GM23248 (cell line): ENCODE measurements at regions not wholly inside any gene's neighbourhood (a gene's known extent, or its start where the extent isn't known, plus 50 kb on each side); places are given as distances from the start of the nearest gene placed in this dataset.

Source experiments
- DNase-seq: peaks from one replicate; pipeline ENCODE4 v3.0.0-alpha.2; 2015
- H2AFZ ChIP-seq: fragments of 200-600 bp; sonication (generic); 2 replicates; pipeline ENCODE4 v1.6.1; 2016; ENCODE audit warnings: antibody characterized with exemption
- H3F3A ChIP-seq: fragments of 200-600 bp; sonication (generic); 2 replicates; pipeline ENCODE4 v1.6.1; 2016; ENCODE audit warnings: mild to moderate bottlenecking, antibody characterized with exemption, mixed run types; ENCODE audit not compliant: insufficient read depth
- H3K27ac ChIP-seq: fragments of 200-600 bp; sonication (generic); 2 replicates; pipeline ENCODE4 v1.5.1; 2016; ENCODE audit warnings: mild to moderate bottlenecking
- H3K27me3 ChIP-seq: fragments of 200-600 bp; sonication (generic); replicated peaks from 2 replicates; pipeline ENCODE4 v1.6.1; 2016; ENCODE audit warnings: mild to moderate bottlenecking; ENCODE audit not compliant: insufficient read depth
- H3K36me3 ChIP-seq: fragments of 200-600 bp; sonication (generic); 2 replicates; pipeline ENCODE4 v1.6.1; 2016; ENCODE audit warnings: low read depth, mild to moderate bottlenecking
- H3K4me1 ChIP-seq: fragments of 200-600 bp; sonication (generic); 2 replicates; pipeline ENCODE4 v1.6.1; 2016; ENCODE audit warnings: mild to moderate bottlenecking; ENCODE audit not compliant: insufficient read depth
- H3K4me2 ChIP-seq: fragments of 200-600 bp; sonication (generic); one replicate; pipeline ENCODE4 v1.6.1; 2016; ENCODE audit warnings: mild to moderate bottlenecking; ENCODE audit not compliant: unreplicated experiment
- H3K4me3 ChIP-seq: fragments of 200-600 bp; sonication (generic); 2 replicates; pipeline ENCODE4 v1.5.1; 2016; ENCODE audit warnings: mild to moderate bottlenecking
- H3K79me2 ChIP-seq: fragments of 200-600 bp; sonication (generic); 2 replicates; pipeline ENCODE4 v1.6.1; 2016; ENCODE audit warnings: mild to moderate bottlenecking; ENCODE audit not compliant: insufficient read depth
- H3K9ac ChIP-seq: fragments of 200-600 bp; sonication (generic); 2 replicates; pipeline ENCODE4 v1.6.1; 2016; ENCODE audit warnings: mild to moderate bottlenecking
- H3K9me2 ChIP-seq: fragments of 200-600 bp; sonication (generic); 2 replicates; pipeline ENCODE4 v1.6.1; 2016; ENCODE audit warnings: mixed run types, mild to moderate bottlenecking, moderate library complexity; ENCODE audit not compliant: insufficient read depth
- H3K9me3 ChIP-seq: fragments of 200-600 bp; sonication (generic); one replicate; pipeline ENCODE4 v1.6.1; 2017; ENCODE audit warnings: low read depth
- H4K20me1 ChIP-seq: fragments of 200-600 bp; sonication (generic); 2 replicates; pipeline ENCODE4 v1.6.0; 2016; ENCODE audit not compliant: insufficient read depth
- EZH2 ChIP-seq: fragments of 200-600 bp; sonication (generic); IDR thresholded peaks from 2 replicates; pipeline ENCODE4 v1.6.1; 2018; ENCODE audit warnings: antibody characterized with exemption, mild to moderate bottlenecking; ENCODE audit not compliant: insufficient read depth, poor library complexity, severe bottlenecking
- EZH2phosphoT487 ChIP-seq: fragments of 200-600 bp; sonication (generic); IDR thresholded peaks from 2 replicates; pipeline ENCODE4 v1.6.1; 2018; ENCODE audit warnings: antibody characterized with exemption, moderate library complexity, mild to moderate bottlenecking, low read depth; ENCODE audit not compliant: insufficient read depth
- WGBS, 2 experiments: methylation state at CpG; one replicate each; pipeline ENCODE4 v1.1.6; 2015 to 2017; ENCODE audit warnings: low lambda C conversion rate in 2 of 2, low coverage in 1 of 2; ENCODE audit errors: missing lambda C conversion rate in 2 of 2; 5-methylcytosine and 5-hydroxymethylcytosine counted together
- in situ Hi-C: fragments of 300-500 bp; cut with MboI; formaldehyde crosslinking; loops from 2 replicates; pipeline ENCODE4 v1.15.0; 2020

DNA sequence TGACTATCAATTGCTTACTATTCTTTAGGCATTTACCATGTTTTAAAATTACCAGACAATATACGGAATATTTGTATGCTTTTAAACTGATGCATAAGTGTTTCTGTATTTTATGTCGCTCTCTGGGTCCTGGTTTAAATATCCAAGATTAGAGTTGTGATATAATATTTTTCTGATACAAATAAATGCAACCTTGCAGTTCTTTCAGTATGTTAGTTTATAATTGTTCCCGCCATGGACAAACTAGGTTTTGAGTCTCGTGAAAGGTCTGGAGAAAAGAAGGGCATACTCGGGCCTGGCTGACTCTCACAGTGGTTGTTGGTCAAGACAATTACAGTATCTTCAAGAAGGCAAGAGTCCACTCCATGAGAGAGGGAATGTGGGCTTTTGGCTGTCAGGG is 72.6 kb upstream of the AJAP1 start:
- no peak overlapping the region for H3K9ac ChIP-seq
- H3K9me2 ChIP-seq: no peaks in the 10 kb centered on the region
- H3K27me3 ChIP-seq: no peaks in the 10 kb centered on the region
- 32 to 34% methylated on average over 5 of the region's 5 CpGs for WGBS, 2 experiments
- no peaks in the 10 kb centered on the region for H3K4me1 ChIP-seq
- H3K4me2 ChIP-seq: no peak overlapping the region
- no peak overlapping the region for H2AFZ ChIP-seq
- in situ Hi-C loops: no loop called here
- H3K79me2 ChIP-seq: no peaks in the 10 kb centered on the region
- H3K27ac ChIP-seq: no peak overlapping the region
- TF ChIP-seq EZH2phosphoT487 (no peak), EZH2 (no peak)
- no peaks in the 10 kb centered on the region for H3K36me3 ChIP-seq
- no peaks in the 10 kb centered on the region for H3K9me3 ChIP-seq
- no peak overlapping the region for H3K4me3 ChIP-seq
- H4K20me1 ChIP-seq: no peaks in the 10 kb centered on the region
- DNase-seq: no peak
- no peaks in the 10 kb centered on the region for H3F3A ChIP-seq

DNA sequence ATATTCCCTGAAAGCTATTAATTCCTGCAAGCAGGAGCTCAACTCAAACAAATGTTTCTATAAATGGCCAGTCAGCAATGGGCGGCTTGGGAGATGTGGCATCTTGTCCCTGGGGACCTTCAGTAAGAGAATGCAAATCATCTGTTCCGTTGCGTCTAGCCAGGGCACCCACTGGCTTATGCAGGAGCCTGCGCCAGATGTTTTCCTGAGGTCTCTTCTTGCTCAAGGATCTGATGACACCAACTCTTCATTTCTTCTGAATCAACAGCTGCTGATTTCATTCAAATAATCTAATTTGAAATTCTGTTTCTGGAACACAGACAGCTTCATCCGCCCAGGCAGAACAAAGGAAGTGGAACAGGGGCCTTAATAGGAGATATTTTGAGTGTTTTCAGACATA is 70.0 kb upstream of the AJAP1 start:
- Histone ChIP-seq H3K79me2 (no peaks in the 10 kb centered on the region), H3K27me3 (no peaks in the 10 kb centered on the region), H3K9me3 (no peaks in the 10 kb centered on the region), H3K4me3 (no peak overlapping the region), H3K9ac (no peak overlapping the region), H3K9me2 (no peaks in the 10 kb centered on the region), H4K20me1 (no peaks in the 10 kb centered on the region), H3F3A (no peaks in the 10 kb centered on the region), H3K4me2 (no peak overlapping the region), H3K27ac (no peak overlapping the region), H3K4me1 (no peaks in the 10 kb centered on the region), H2AFZ (no peak overlapping the region), H3K36me3 (no peaks in the 10 kb centered on the region)
- no peak for TF ChIP-seq EZH2phosphoT487
- TF ChIP-seq EZH2: no peak
- WGBS, 2 experiments: 1 to 3% methylated on average over 5 of the region's 5 CpGs
- DNase-seq: no peak
- in situ Hi-C loops: no loop called here

DNA sequence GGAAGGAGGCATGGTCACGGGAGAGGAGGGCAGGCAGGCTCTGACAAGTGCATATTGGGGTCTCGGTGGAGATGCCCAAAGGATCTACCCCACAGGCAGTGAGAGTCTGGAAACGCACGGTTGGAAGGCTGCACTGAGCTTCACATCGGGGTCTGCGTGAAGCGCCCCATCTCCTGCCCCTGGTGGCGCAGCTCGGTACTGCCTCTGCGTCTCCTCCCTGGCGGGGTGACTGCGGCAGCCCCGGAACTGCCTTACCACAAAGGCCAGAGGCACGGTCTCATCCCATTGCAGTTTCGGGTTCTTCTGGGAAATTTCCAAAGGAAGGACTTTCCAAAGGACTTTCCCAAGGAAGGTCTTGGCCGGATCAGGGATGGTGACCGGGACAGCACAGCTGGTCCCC is 69.2 kb upstream of the AJAP1 start:
- no peaks in the 10 kb centered on the region for H3K36me3 ChIP-seq
- H3K4me1 ChIP-seq: no peaks in the 10 kb centered on the region
- no peak overlapping the region for H3K27ac ChIP-seq
- DNase-seq: no peak
- no peak overlapping the region for H3K4me2 ChIP-seq
- no peaks in the 10 kb centered on the region for H3K27me3 ChIP-seq
- no peak overlapping the region for H3K4me3 ChIP-seq
- no peaks in the 10 kb centered on the region for H4K20me1 ChIP-seq
- no peaks in the 10 kb centered on the region for H3K9me2 ChIP-seq
- in situ Hi-C loops: no loop called here
- no peaks in the 10 kb centered on the region for H3F3A ChIP-seq
- H3K9ac ChIP-seq: no peak overlapping the region
- WGBS, 2 experiments: 13 to 14% methylated on average over 17 of the region's 17 CpGs
- no peaks in the 10 kb centered on the region for H3K9me3 ChIP-seq
- H2AFZ ChIP-seq: no peak overlapping the region
- no peaks in the 10 kb centered on the region for H3K79me2 ChIP-seq
- TF ChIP-seq EZH2phosphoT487 (no peak), EZH2 (no peak)

DNA sequence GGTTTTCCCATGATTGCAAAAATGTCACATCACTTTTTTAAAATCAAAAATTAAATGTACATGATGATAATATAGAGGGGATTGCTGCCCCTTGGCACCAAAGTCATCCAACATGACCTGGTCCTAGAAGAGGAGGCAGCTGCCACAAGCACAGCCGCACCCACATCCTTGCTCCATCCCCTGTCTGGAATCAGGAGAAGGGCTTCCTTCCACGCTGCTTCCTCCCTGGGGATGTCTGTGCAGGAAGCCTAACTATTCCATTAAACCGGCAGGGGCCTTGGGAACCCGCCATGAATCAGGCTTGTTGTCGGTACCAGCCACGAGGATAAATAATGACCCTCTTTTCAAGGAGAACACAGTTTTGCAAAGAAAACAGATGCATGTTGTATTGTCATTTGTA is 68.7 kb upstream of the AJAP1 start:
- Histone ChIP-seq H3K27ac (no peak overlapping the region), H2AFZ (no peak overlapping the region), H3K9me2 (no peaks in the 10 kb centered on the region), H3K27me3 (no peaks in the 10 kb centered on the region), H3F3A (no peaks in the 10 kb centered on the region), H3K9me3 (no peaks in the 10 kb centered on the region), H3K36me3 (no peaks in the 10 kb centered on the region), H3K4me1 (no peaks in the 10 kb centered on the region), H3K9ac (no peak overlapping the region), H3K79me2 (no peaks in the 10 kb centered on the region), H3K4me3 (no peak overlapping the region), H4K20me1 (no peaks in the 10 kb centered on the region), H3K4me2 (no peak overlapping the region)
- TF ChIP-seq EZH2phosphoT487 (no peak), EZH2 (no peak)
- 26% methylated on average over 6 of the region's 6 CpGs for WGBS, 2 experiments
- in situ Hi-C loops: no loop called here
- DNase-seq: no peak

DNA sequence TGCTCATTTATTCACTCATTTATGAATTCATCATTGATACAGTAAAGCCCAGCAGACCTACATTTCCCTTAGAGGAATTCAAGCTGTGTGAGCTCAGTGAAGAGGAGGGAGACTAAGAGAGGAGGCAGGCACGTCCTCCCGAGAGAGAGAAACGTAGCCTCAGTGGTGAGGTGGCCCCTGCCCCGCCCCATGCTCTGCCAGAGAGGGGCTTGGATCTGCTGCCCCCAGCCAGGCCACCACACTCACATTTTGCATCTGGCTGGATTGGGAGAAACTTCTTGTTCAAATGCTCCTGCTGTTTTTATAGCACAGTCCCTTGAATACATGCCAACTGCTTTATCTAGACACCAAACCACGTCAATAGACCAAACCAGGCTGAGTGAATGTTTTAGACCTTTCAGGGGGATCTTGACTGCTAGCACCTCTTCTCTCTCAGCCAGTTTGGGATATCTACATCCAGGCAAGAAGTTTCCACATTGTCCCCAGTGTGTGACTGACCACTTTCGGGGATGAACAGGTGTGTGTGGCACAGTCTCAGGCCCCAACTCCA is 67.7 kb upstream of the AJAP1 start:
- in situ Hi-C loops: no loop called here
- H3K36me3 ChIP-seq: no peaks in the 10 kb centered on the region
- H3K27me3 ChIP-seq: no peaks in the 10 kb centered on the region
- no peaks in the 10 kb centered on the region for H3K9me2 ChIP-seq
- no peaks in the 10 kb centered on the region for H3K4me1 ChIP-seq
- H4K20me1 ChIP-seq: no peaks in the 10 kb centered on the region
- H3K4me3 ChIP-seq: no peak overlapping the region
- TF ChIP-seq EZH2 (no peak), EZH2phosphoT487 (no peak)
- no peak overlapping the region for H3K4me2 ChIP-seq
- H3F3A ChIP-seq: no peaks in the 10 kb centered on the region
- no peak overlapping the region for H3K9ac ChIP-seq
- H3K9me3 ChIP-seq: no peaks in the 10 kb centered on the region
- H2AFZ ChIP-seq: no peak overlapping the region
- no peak for DNase-seq
- 6 to 15% methylated on average over 6 of the region's 6 CpGs for WGBS, 2 experiments
- H3K79me2 ChIP-seq: no peaks in the 10 kb centered on the region
- H3K27ac ChIP-seq: no peak overlapping the region
